Neural progenitor cell (in vitro differentiated cells): ENCODE measurements at regions not wholly inside any gene's neighbourhood (a gene's known extent, or its start where the extent isn't known, plus 50 kb on each side); places are given as distances from the start of the nearest gene placed in this dataset.

Experiments used
- EZH2phosphoT487 ChIP-seq: fragments of 200-600 bp; sonication (generic); IDR thresholded peaks from 2 replicates; pipeline ENCODE4 v1.6.1; 2017; ENCODE audit warnings: antibody characterized with exemption
- TF ChIP-seq, protein P1 (sequence below): fragments of 200-600 bp; sonication (generic); IDR thresholded peaks from 2 replicates; pipeline ENCODE4 v1.5.1; 2017; ENCODE audit warnings: antibody characterized with exemption, mild to moderate bottlenecking

DNA sequence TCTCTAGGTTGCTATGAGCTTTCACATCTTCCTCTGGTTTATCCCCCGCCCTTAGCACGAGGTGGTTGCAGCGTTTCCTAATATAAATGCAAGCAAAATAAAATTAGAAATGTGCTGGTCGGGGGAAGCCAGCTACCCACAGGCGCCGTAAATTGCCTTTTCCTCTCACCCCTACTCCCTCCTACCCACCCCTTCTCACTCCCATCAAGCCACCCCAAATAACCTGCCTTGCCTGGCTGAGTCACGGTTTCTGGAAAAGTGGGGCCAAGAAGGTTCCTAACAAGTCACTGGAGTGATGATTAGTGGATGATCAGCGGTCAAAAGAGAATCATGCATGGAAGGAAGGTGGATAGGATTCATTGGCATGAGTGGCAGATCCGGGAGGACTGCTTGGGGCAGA, 120.9 kb upstream of the RBFOX1 start:
- TF ChIP-seq, protein P1, sequence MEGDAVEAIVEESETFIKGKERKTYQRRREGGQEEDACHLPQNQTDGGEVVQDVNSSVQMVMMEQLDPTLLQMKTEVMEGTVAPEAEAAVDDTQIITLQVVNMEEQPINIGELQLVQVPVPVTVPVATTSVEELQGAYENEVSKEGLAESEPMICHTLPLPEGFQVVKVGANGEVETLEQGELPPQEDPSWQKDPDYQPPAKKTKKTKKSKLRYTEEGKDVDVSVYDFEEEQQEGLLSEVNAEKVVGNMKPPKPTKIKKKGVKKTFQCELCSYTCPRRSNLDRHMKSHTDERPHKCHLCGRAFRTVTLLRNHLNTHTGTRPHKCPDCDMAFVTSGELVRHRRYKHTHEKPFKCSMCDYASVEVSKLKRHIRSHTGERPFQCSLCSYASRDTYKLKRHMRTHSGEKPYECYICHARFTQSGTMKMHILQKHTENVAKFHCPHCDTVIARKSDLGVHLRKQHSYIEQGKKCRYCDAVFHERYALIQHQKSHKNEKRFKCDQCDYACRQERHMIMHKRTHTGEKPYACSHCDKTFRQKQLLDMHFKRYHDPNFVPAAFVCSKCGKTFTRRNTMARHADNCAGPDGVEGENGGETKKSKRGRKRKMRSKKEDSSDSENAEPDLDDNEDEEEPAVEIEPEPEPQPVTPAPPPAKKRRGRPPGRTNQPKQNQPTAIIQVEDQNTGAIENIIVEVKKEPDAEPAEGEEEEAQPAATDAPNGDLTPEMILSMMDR = no peak
- TF ChIP-seq EZH2phosphoT487 = no peak
